ENCODE measurements at regions not wholly inside any gene's neighbourhood (a gene's known extent, or its start where the extent isn't known, plus 50 kb on each side); places are given as distances from the start of the nearest gene placed in this dataset.
"Not testable (repeated sequence)": the region's sequence is repeated elsewhere in the genome, so short reads cannot be mapped to it uniquely, and the experiment has no call there.

DNA sequence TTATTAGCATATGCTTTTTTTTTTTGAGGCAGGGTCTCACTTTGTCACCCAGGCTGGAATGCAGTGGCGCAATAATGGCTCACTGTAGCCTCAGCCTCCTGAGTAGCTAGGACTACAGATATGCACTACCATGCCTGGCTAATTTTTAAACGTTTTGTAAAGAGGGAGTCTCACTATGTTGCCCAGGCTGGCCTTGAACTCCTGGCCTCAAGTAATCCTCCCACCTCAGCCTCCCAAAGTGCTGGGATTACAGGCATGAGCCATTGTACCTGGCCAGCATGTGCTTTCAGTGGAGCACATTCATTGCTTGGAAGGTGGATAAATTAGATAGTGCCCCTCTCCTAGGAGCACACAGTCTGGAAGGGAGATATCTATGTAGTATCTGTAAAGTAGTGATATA, 243.7 kb upstream of the PLPP4 start:
- TF ChIP-seq POLR2A (IDR thresholded peaks at IDR 0.05); POLR2AphosphoS5 (IDR thresholded peaks at IDR 0.05; ENCODE audit: insufficient read depth in 1 of 2, low read depth in 1 of 2): not testable (repeated sequence)
- TF ChIP-seq, protein P1, sequence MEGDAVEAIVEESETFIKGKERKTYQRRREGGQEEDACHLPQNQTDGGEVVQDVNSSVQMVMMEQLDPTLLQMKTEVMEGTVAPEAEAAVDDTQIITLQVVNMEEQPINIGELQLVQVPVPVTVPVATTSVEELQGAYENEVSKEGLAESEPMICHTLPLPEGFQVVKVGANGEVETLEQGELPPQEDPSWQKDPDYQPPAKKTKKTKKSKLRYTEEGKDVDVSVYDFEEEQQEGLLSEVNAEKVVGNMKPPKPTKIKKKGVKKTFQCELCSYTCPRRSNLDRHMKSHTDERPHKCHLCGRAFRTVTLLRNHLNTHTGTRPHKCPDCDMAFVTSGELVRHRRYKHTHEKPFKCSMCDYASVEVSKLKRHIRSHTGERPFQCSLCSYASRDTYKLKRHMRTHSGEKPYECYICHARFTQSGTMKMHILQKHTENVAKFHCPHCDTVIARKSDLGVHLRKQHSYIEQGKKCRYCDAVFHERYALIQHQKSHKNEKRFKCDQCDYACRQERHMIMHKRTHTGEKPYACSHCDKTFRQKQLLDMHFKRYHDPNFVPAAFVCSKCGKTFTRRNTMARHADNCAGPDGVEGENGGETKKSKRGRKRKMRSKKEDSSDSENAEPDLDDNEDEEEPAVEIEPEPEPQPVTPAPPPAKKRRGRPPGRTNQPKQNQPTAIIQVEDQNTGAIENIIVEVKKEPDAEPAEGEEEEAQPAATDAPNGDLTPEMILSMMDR (IDR thresholded peaks at IDR 0.05) = not testable (repeated sequence)
